ENCODE measurements at regions not wholly inside any gene's neighbourhood (a gene's known extent, or its start where the extent isn't known, plus 50 kb on each side); places are given as distances from the start of the nearest gene placed in this dataset.

DNA sequence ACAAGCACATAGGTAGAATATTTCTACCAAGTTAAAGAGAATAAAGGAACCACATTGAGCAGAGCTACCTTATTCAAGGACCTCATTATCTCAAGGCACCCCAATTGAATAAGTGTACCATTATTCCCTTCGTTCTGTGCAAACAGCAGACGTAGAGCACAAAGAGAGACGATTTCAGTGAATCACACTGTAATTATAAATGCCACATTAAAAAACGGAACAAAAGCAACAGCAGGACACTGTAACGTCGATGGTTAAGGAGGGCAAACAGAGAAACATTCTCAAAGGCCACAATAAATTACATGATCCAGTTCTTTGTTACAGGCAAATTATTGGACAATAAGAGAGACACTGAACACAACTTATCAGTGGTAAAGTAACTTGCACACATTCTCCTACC is 644.1 kb upstream of the TENM3 start:
- no peaks in the 10 kb centered on the region for H3K9me3 ChIP-seq (ENCODE audit: control insufficient read depth, low read length)
- H3K27me3 ChIP-seq (ENCODE audit: control insufficient read depth in 1 of 2, insufficient read depth in 1 of 2, low read length in 2 of 2) = no peaks in the 10 kb centered on the region
- H3K9ac ChIP-seq (ENCODE audit: low read length) = no peak overlapping the region
- H3K4me3 ChIP-seq (ENCODE audit: insufficient read depth in 1 of 2, low read depth in 1 of 2, low read length in 2 of 2) = no peak overlapping the region
- WGBS = 69% methylated on average over 6 of the region's 6 CpGs
- no peak overlapping the region for H3K23ac ChIP-seq (ENCODE audit: low read length in 2 of 2)
- H4K8ac ChIP-seq (ENCODE audit: low read length) = no peak overlapping the region
- H2AK5ac ChIP-seq (ENCODE audit: low read length, severe bottlenecking) = no peak overlapping the region
- no peak overlapping the region for H2BK120ac ChIP-seq (ENCODE audit: low read depth, low read length)
- no peak overlapping the region for H3K27ac ChIP-seq (ENCODE audit: low read length, poor library complexity, severe bottlenecking)
- H2BK5ac ChIP-seq (ENCODE audit: low read depth, low read length, poor library complexity, severe bottlenecking) = no peak overlapping the region
- H2BK12ac ChIP-seq (ENCODE audit: low read length in 2 of 2) = no peak overlapping the region
- H3K36me3 ChIP-seq (ENCODE audit: control insufficient read depth in 1 of 2, insufficient read depth in 2 of 2, low read depth in 1 of 2, low read length in 2 of 2) = no peaks in the 10 kb centered on the region
- no peak for DNase-seq
- no peaks in the 10 kb centered on the region for H3K4me1 ChIP-seq (ENCODE audit: control insufficient read depth, insufficient read depth, low read depth, low read length)
- no peak overlapping the region for H3K18ac ChIP-seq (ENCODE audit: low read depth in 1 of 2, low read length in 2 of 2)
- H3K79me1 ChIP-seq (replicated peaks; ENCODE audit: low read length, poor library complexity, severe bottlenecking) = no peaks in the 10 kb centered on the region
- H3K14ac ChIP-seq (ENCODE audit: low read length in 2 of 2) = no peak overlapping the region
- H4K91ac ChIP-seq (ENCODE audit: low read length) = no peak overlapping the region
- no peak overlapping the region for H2AFZ ChIP-seq (ENCODE audit: low read depth, low read length)
- H3K4ac ChIP-seq (ENCODE audit: low read depth in 1 of 2, low read length in 2 of 2) = no peak overlapping the region
- H3K4me2 ChIP-seq (ENCODE audit: low read length, poor library complexity, severe bottlenecking) = no peak overlapping the region
- no peak overlapping the region for H2BK15ac ChIP-seq (ENCODE audit: low read depth, poor library complexity, severe bottlenecking)

DNA sequence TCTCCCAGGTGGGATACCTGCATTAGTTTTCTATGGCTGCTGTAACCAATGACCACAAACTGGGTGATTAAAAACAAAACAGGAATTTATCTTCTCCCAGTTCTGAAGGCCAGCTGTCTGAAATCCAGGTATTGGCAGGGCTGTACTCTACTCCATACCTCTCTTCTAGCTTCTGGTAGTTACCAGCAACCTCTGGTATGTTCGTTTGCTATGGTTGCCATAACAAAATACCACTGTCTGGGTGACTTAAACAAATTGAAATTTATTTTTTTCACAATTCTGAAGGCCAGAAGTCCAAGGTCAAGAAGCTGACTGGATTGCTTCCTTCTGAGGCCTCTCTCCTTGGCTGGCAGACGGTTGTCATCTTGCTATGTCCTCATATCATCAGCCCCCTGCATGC is 642.1 kb upstream of the TENM3 start:
- Histone ChIP-seq H2BK5ac (ENCODE audit: low read depth, low read length, poor library complexity, severe bottlenecking) (no peak overlapping the region), H3K14ac (ENCODE audit: low read length in 2 of 2) (no peak overlapping the region), H3K18ac (ENCODE audit: low read depth in 1 of 2, low read length in 2 of 2) (no peak overlapping the region), H2AK5ac (ENCODE audit: low read length, severe bottlenecking) (no peak overlapping the region), H3K23ac (ENCODE audit: low read length in 2 of 2) (no peak overlapping the region), H3K36me3 (ENCODE audit: control insufficient read depth in 1 of 2, insufficient read depth in 2 of 2, low read depth in 1 of 2, low read length in 2 of 2) (no peaks in the 10 kb centered on the region), H3K4ac (ENCODE audit: low read depth in 1 of 2, low read length in 2 of 2) (no peak overlapping the region), H4K8ac (ENCODE audit: low read length) (no peak overlapping the region), H3K9ac (ENCODE audit: low read length) (no peak overlapping the region), H3K27me3 (ENCODE audit: control insufficient read depth in 1 of 2, insufficient read depth in 1 of 2, low read length in 2 of 2) (no peaks in the 10 kb centered on the region), H3K27ac (ENCODE audit: low read length, poor library complexity, severe bottlenecking) (no peak overlapping the region), H3K4me3 (ENCODE audit: insufficient read depth in 1 of 2, low read depth in 1 of 2, low read length in 2 of 2) (no peak overlapping the region), H3K4me1 (ENCODE audit: control insufficient read depth, insufficient read depth, low read depth, low read length) (no peaks in the 10 kb centered on the region), H2BK15ac (ENCODE audit: low read depth, poor library complexity, severe bottlenecking) (no peak overlapping the region), H2BK12ac (ENCODE audit: low read length in 2 of 2) (no peak overlapping the region), H3K9me3 (ENCODE audit: control insufficient read depth, low read length) (no peaks in the 10 kb centered on the region), H3K79me1 (replicated peaks; ENCODE audit: low read length, poor library complexity, severe bottlenecking) (no peaks in the 10 kb centered on the region), H3K4me2 (ENCODE audit: low read length, poor library complexity, severe bottlenecking) (no peak overlapping the region), H4K91ac (ENCODE audit: low read length) (no peak overlapping the region), H2AFZ (ENCODE audit: low read depth, low read length) (no peak overlapping the region), H2BK120ac (ENCODE audit: low read depth, low read length) (no peak overlapping the region)
- DNase-seq = peak; percentile 8
- 0% methylated on average over 1 of the region's 2 CpGs for WGBS

DNA sequence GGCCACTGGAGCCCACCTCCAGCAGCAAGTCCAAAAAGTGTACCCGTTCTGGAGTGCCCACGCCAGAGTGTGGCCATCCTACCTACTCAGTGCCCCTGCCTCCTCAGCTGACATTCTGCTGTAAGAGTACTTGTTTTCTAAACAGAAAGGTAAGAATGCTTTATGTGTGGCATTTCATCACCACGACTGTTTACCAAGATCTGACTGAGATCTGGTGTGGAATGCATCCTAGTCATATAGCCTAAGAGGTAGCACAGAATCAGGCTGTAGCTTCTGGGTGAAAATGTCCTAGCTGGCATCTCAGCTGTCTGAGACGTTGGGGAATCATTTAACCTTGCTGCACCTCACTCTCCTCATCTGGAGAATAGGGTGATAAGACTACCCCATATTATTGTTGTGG is 638.7 kb upstream of the TENM3 start:
- H3K4me1 ChIP-seq (ENCODE audit: control insufficient read depth, insufficient read depth, low read depth, low read length) = no peaks in the 10 kb centered on the region
- 53% methylated on average over 4 of the region's 4 CpGs for WGBS

DNA sequence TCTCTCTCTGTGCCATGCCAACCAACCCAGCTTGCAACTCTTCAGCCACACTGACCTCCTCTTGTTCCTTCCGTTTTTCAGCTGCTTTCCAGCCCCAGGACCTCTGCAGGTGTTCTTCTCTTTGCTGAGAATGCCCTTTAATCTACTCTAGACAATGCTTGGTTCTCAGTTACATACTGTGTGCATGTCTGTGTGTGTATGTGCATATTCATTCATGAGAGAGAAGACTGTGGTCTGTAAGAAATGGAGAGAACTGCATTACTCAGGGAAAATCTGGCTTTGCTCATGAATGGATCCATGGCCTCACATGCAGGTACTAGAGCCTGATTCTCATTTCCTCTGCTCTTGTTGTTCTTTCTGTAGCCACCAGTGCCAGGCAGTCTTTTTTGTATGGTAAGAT is 636.9 kb upstream of the TENM3 start:
- H3K36me3 ChIP-seq (ENCODE audit: control insufficient read depth in 1 of 2, insufficient read depth in 2 of 2, low read depth in 1 of 2, low read length in 2 of 2) = no peaks in the 10 kb centered on the region
- no peak overlapping the region for H4K8ac ChIP-seq (ENCODE audit: low read length)
- H3K23ac ChIP-seq (ENCODE audit: low read length in 2 of 2) = no peak overlapping the region
- no peak overlapping the region for H3K18ac ChIP-seq (ENCODE audit: low read depth in 1 of 2, low read length in 2 of 2)
- H3K27me3 ChIP-seq (ENCODE audit: control insufficient read depth in 1 of 2, insufficient read depth in 1 of 2, low read length in 2 of 2) = no peaks in the 10 kb centered on the region
- H3K4me2 ChIP-seq (ENCODE audit: low read length, poor library complexity, severe bottlenecking) = no peak overlapping the region
- H3K4ac ChIP-seq (ENCODE audit: low read depth in 1 of 2, low read length in 2 of 2) = no peak overlapping the region
- no peaks in the 10 kb centered on the region for H3K79me1 ChIP-seq (replicated peaks; ENCODE audit: low read length, poor library complexity, severe bottlenecking)
- no peak for DNase-seq
- no peaks in the 10 kb centered on the region for H3K4me1 ChIP-seq (ENCODE audit: control insufficient read depth, insufficient read depth, low read depth, low read length)
- H3K9me3 ChIP-seq (ENCODE audit: control insufficient read depth, low read length) = no peaks in the 10 kb centered on the region
- H3K14ac ChIP-seq (ENCODE audit: low read length in 2 of 2) = no peak overlapping the region
- no peak overlapping the region for H3K9ac ChIP-seq (ENCODE audit: low read length)
- H2BK12ac ChIP-seq (ENCODE audit: low read length in 2 of 2) = no peak overlapping the region
- 40% methylated on average over 1 of the region's 1 CpG for WGBS
- no peak overlapping the region for H2BK15ac ChIP-seq (ENCODE audit: low read depth, poor library complexity, severe bottlenecking)
- no peak overlapping the region for H2AFZ ChIP-seq (ENCODE audit: low read depth, low read length)
- H2BK5ac ChIP-seq (ENCODE audit: low read depth, low read length, poor library complexity, severe bottlenecking) = no peak overlapping the region
- H3K27ac ChIP-seq (ENCODE audit: low read length, poor library complexity, severe bottlenecking) = no peak overlapping the region
- no peak overlapping the region for H4K91ac ChIP-seq (ENCODE audit: low read length)
- H3K4me3 ChIP-seq (ENCODE audit: insufficient read depth in 1 of 2, low read depth in 1 of 2, low read length in 2 of 2) = no peak overlapping the region
- H2AK5ac ChIP-seq (ENCODE audit: low read length, severe bottlenecking) = no peak overlapping the region
- H2BK120ac ChIP-seq (ENCODE audit: low read depth, low read length) = no peak overlapping the region

More for the DNA sequence above, 638.7 kb upstream of the TENM3 start:
- Histone ChIP-seq H3K36me3 (ENCODE audit: control insufficient read depth in 1 of 2, insufficient read depth in 2 of 2, low read depth in 1 of 2, low read length in 2 of 2) (no peaks in the 10 kb centered on the region), H2BK12ac (ENCODE audit: low read length in 2 of 2) (no peak overlapping the region), H4K8ac (ENCODE audit: low read length) (no peak overlapping the region), H2AK5ac (ENCODE audit: low read length, severe bottlenecking) (no peak overlapping the region), H3K79me1 (replicated peaks; ENCODE audit: low read length, poor library complexity, severe bottlenecking) (no peaks in the 10 kb centered on the region), H3K9ac (ENCODE audit: low read length) (no peak overlapping the region), H3K14ac (ENCODE audit: low read length in 2 of 2) (no peak overlapping the region), H3K18ac (ENCODE audit: low read depth in 1 of 2, low read length in 2 of 2) (no peak overlapping the region), H3K27me3 (ENCODE audit: control insufficient read depth in 1 of 2, insufficient read depth in 1 of 2, low read length in 2 of 2) (no peaks in the 10 kb centered on the region), H4K91ac (ENCODE audit: low read length) (no peak overlapping the region), H3K23ac (ENCODE audit: low read length in 2 of 2) (no peak overlapping the region), H2BK120ac (ENCODE audit: low read depth, low read length) (no peak overlapping the region), H3K4me2 (ENCODE audit: low read length, poor library complexity, severe bottlenecking) (no peak overlapping the region), H3K4me3 (ENCODE audit: insufficient read depth in 1 of 2, low read depth in 1 of 2, low read length in 2 of 2) (no peak overlapping the region), H3K27ac (ENCODE audit: low read length, poor library complexity, severe bottlenecking) (no peak overlapping the region), H3K4ac (ENCODE audit: low read depth in 1 of 2, low read length in 2 of 2) (no peak overlapping the region), H2BK5ac (ENCODE audit: low read depth, low read length, poor library complexity, severe bottlenecking) (no peak overlapping the region), H2BK15ac (ENCODE audit: low read depth, poor library complexity, severe bottlenecking) (no peak overlapping the region), H3K9me3 (ENCODE audit: control insufficient read depth, low read length) (no peaks in the 10 kb centered on the region), H2AFZ (ENCODE audit: low read depth, low read length) (no peak overlapping the region)
- DNase-seq = no peak

Data from mesenchymal stem cell (in vitro differentiated cells and primary cell).